ENCODE measurements at regions not wholly inside any gene's neighbourhood (a gene's known extent, or its start where the extent isn't known, plus 50 kb on each side); places are given as distances from the start of the nearest gene placed in this dataset.

GRCh38 chr21:35940074-35940927 lies 120.0 kb downstream of the SETD4 start:
- ATAC-seq (ENCODE audit: low FRiP score in 2 of 2), result peak; percentile 79 to 94
- Histone ChIP-seq H3K4me3 (no peak overlapping the region), H3K4me1 (no peaks in the 10 kb centered on the region), H3K27me3 (no peaks in the 10 kb centered on the region), H3K9me3 (no peaks in the 10 kb centered on the region), H3K27ac (no peak overlapping the region), H3K36me3 (no peaks in the 10 kb centered on the region)
- no peak for TF ChIP-seq POLR2AphosphoS5 (IDR thresholded peaks at IDR 0.05)
- peak; percentile 40 to 67 (median 51) for TF ChIP-seq CTCF (IDR thresholded peaks at IDR 0.05)
- 35 to 39% methylated on average over 11 of the region's 11 CpGs for WGBS, 2 donors
- peak in 1 of 2 donors; percentile 36 for DNase-seq

- DNase-seq (no peak), ATAC-seq (ENCODE audit: low FRiP score in 2 of 2) (no peak)
- no peak overlapping the region for H3K27ac ChIP-seq
- no peaks in the 10 kb centered on the region for H3K9me3 ChIP-seq
- no peak for TF ChIP-seq POLR2A (IDR thresholded peaks at IDR 0.05)
- TF ChIP-seq CTCF (IDR thresholded peaks at IDR 0.05), result no peak
- no peak for TF ChIP-seq POLR2AphosphoS5 (IDR thresholded peaks at IDR 0.05)
- no peak for TF ChIP-seq EP300 (IDR thresholded peaks at IDR 0.05)
- H3K36me3 ChIP-seq, result no peaks in the 10 kb centered on the region
- H3K27me3 ChIP-seq, result no peaks in the 10 kb centered on the region
- 97 to 98% methylated on average over 2 of the region's 2 CpGs for WGBS, 2 donors
- H3K4me3 ChIP-seq, result no peak overlapping the region
- peaks cover 0 to 3% (median 0%) of the 10 kb centered on the region in 4 donors for H3K4me1 ChIP-seq
Measured at GRCh38 chr21:35938446-35938845, 121.9 kb downstream of the SETD4 start.

GRCh38 chr21:35933466-35933865 lies 126.9 kb downstream of the SETD4 start:
- Histone ChIP-seq H3K27ac (peak overlapping the region in 3 of 4 donors; percentile 26 to 63 (median 57)), H3K4me3 (no peak overlapping the region), H3K9me3 (no peaks in the 10 kb centered on the region), H3K27me3 (no peaks in the 10 kb centered on the region), H3K36me3 (no peaks in the 10 kb centered on the region), H3K4me1 (peaks cover 5 to 18% (median 12%) of the 10 kb centered on the region in 4 donors)
- DNase-seq (peak in 1 of 2 donors; percentile 58), ATAC-seq (ENCODE audit: low FRiP score in 2 of 2) (peak; percentile 67 to 91)
- peak in 1 of 2 donors; percentile 39 for TF ChIP-seq POLR2AphosphoS5 (IDR thresholded peaks at IDR 0.05)
- no peak for TF ChIP-seq EP300 (IDR thresholded peaks at IDR 0.05)
- TF ChIP-seq POLR2A (IDR thresholded peaks at IDR 0.05), result no peak
- TF ChIP-seq CTCF (IDR thresholded peaks at IDR 0.05), result peak in 2 of 6 experiments; percentile 9 to 16
- 19 to 27% methylated on average over 3 of the region's 3 CpGs for WGBS, 2 donors

- Histone ChIP-seq H3K36me3 (no peaks in the 10 kb centered on the region), H3K4me3 (no peak overlapping the region), H3K4me1 (peaks cover 5 to 18% (median 12%) of the 10 kb centered on the region in 4 donors), H3K9me3 (no peaks in the 10 kb centered on the region), H3K27ac (peak overlapping the region; percentile 57 to 77 (median 69)), H3K27me3 (no peaks in the 10 kb centered on the region)
- DNase-seq (peak in 1 of 2 donors; percentile 54), ATAC-seq (ENCODE audit: low FRiP score in 2 of 2) (peak; percentile 82 to 88)
- TF ChIP-seq CTCF (IDR thresholded peaks at IDR 0.05) (no peak), EP300 (IDR thresholded peaks at IDR 0.05) (peak in 1 of 4 donors; percentile 67), POLR2A (IDR thresholded peaks at IDR 0.05) (peak in 1 of 4 donors; percentile 37), POLR2AphosphoS5 (IDR thresholded peaks at IDR 0.05) (peak; percentile 25 to 66)
- 32 to 35% methylated on average over 11 of the region's 11 CpGs for WGBS, 2 donors
Measured at GRCh38 chr21:35932232-35932911, 128.0 kb downstream of the SETD4 start.

All from upper lobe of left lung (tissue), 6 donors.